22Rv1 (cell line): ENCODE measurements at regions not wholly inside any gene's neighbourhood (a gene's known extent, or its start where the extent isn't known, plus 50 kb on each side); places are given as distances from the start of the nearest gene placed in this dataset.

Experiments
- CTCF ChIP-seq: fragments of 450-650 bp; IDR thresholded peaks from 2 replicates; pipeline ENCODE4 v1.5.1; 2017; ENCODE audit warnings: mild to moderate bottlenecking
- ZFX ChIP-seq: fragments of 450-650 bp; IDR thresholded peaks from 2 replicates; pipeline ENCODE4 v1.6.1; 2017; ENCODE audit warnings: antibody characterized with exemption, borderline replicate concordance

- TF ChIP-seq CTCF (no peak), ZFX (no peak)
These were observed 95.7 kb upstream of the UBL3 start for GRCh38 chr13:29946093-29946492.
